ENCODE measurements at regions not wholly inside any gene's neighbourhood (a gene's known extent, or its start where the extent isn't known, plus 50 kb on each side); places are given as distances from the start of the nearest gene placed in this dataset.

DNA sequence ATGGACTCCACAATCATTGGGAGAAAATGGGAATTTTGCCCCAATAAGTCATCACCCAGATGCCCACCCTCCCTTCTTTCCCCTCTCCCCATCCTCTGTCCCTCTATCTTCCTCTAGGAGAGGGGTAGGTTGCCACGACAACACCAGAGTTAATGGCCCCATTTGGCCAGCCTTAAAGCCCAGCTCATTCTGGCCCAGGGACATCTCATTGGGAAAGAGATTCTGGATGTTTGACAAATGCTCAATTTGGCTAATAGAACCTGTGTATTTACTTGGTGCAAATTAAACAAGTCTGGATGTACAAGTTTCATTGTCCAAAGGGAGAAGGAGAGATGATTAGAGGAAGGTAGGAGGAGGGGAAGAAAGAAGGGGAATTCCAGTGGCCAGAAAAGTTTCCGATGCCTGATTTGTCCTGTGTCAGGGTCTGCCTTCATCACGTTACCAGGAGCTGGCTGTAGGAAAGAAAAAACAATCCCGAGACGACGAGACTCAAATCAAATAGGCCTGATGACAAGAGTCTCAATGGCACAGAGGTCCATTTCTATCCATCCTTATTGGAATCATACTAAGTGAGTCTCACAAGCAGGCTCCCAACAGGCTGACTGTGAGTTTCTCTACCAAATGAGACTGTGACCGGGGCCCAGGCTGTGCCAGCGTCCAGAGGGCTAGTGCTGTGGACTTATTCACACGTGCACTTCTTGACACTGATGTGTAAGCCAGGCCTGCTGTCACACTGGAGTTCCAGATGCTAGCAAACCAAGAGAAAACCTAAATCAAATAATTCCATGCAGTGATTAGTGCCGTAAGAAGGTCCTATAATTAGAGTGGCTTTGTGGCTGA, 265.2 kb upstream of the APCDD1 start:
- H3K36me3 Mint-ChIP-seq (ENCODE audit: low read depth): no peaks in the 10 kb centered on the region
- H3K27ac Mint-ChIP-seq (ENCODE audit: unreplicated experiment): no peak overlapping the region
- peaks cover 3% of the 10 kb centered on the region for H3K27me3 Mint-ChIP-seq (ENCODE audit: low read depth)
- H3K4me1 Mint-ChIP-seq (ENCODE audit: low read depth): peaks cover 14% of the 10 kb centered on the region
- DNase-seq (ENCODE audit: low spot score): no peak
- H3K9me3 Mint-ChIP-seq (ENCODE audit: low read depth): no peaks in the 10 kb centered on the region
- H3K4me3 Mint-ChIP-seq (ENCODE audit: unreplicated experiment): no peak overlapping the region
- TF ChIP-seq, protein P1, sequence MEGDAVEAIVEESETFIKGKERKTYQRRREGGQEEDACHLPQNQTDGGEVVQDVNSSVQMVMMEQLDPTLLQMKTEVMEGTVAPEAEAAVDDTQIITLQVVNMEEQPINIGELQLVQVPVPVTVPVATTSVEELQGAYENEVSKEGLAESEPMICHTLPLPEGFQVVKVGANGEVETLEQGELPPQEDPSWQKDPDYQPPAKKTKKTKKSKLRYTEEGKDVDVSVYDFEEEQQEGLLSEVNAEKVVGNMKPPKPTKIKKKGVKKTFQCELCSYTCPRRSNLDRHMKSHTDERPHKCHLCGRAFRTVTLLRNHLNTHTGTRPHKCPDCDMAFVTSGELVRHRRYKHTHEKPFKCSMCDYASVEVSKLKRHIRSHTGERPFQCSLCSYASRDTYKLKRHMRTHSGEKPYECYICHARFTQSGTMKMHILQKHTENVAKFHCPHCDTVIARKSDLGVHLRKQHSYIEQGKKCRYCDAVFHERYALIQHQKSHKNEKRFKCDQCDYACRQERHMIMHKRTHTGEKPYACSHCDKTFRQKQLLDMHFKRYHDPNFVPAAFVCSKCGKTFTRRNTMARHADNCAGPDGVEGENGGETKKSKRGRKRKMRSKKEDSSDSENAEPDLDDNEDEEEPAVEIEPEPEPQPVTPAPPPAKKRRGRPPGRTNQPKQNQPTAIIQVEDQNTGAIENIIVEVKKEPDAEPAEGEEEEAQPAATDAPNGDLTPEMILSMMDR (IDR thresholded peaks at IDR 0.05): no peak

GRCh38 chr18:10190564-10190963, 263.9 kb upstream of the APCDD1 start:
- Mint-ChIP-seq H3K27me3 (ENCODE audit: low read depth) (peaks cover 3% of the 10 kb centered on the region), H3K27ac (ENCODE audit: unreplicated experiment) (peak overlapping the region; percentile 17), H3K4me3 (ENCODE audit: unreplicated experiment) (no peak overlapping the region), H3K9me3 (ENCODE audit: low read depth) (no peaks in the 10 kb centered on the region), H3K36me3 (ENCODE audit: low read depth) (no peaks in the 10 kb centered on the region), H3K4me1 (ENCODE audit: low read depth) (peaks cover 14% of the 10 kb centered on the region)
- DNase-seq (ENCODE audit: low spot score): no peak
- TF ChIP-seq, protein P1 (IDR thresholded peaks at IDR 0.05): no peak

DNA sequence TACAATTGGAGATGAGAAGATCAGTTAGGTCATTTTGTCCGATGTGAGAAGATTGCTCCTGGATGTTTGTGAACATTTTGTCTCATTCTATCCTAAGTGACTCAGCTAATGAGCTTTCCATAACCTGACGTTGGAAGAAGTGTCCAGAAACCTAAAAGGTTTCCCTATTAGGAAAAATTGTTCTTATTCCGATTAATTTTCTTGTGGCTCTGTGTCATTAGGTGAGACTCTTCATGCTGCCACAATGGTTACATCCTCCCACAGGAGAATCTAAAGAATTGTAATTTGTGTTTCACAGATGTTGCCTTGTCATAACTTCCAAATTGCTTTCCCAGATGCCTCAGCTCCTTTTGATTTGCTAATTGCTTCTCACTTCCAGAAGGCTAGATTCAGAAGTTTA, 261.0 kb upstream of the APCDD1 start:
- Mint-ChIP-seq H3K27me3 (ENCODE audit: low read depth) (peaks cover 3% of the 10 kb centered on the region), H3K4me1 (ENCODE audit: low read depth) (peaks cover 22% of the 10 kb centered on the region)
- DNase-seq (ENCODE audit: low spot score): no peak

GRCh38 chr18:10194592-10194991, 259.8 kb upstream of the APCDD1 start:
- DNase-seq (ENCODE audit: low spot score): no peak
- Mint-ChIP-seq H3K27me3 (ENCODE audit: low read depth) (no peaks in the 10 kb centered on the region), H3K9me3 (ENCODE audit: low read depth) (no peaks in the 10 kb centered on the region), H3K4me3 (ENCODE audit: unreplicated experiment) (no peak overlapping the region), H3K27ac (ENCODE audit: unreplicated experiment) (no peak overlapping the region), H3K36me3 (ENCODE audit: low read depth) (no peaks in the 10 kb centered on the region), H3K4me1 (ENCODE audit: low read depth) (peaks cover 20% of the 10 kb centered on the region)
- TF ChIP-seq, protein P1 (IDR thresholded peaks at IDR 0.05): peak; percentile 14

More for the DNA sequence above, 261.0 kb upstream of the APCDD1 start:
- Mint-ChIP-seq H3K27ac (ENCODE audit: unreplicated experiment) (no peak overlapping the region), H3K4me3 (ENCODE audit: unreplicated experiment) (no peak overlapping the region), H3K9me3 (ENCODE audit: low read depth) (no peaks in the 10 kb centered on the region), H3K36me3 (ENCODE audit: low read depth) (no peaks in the 10 kb centered on the region)
- TF ChIP-seq, protein P1 (IDR thresholded peaks at IDR 0.05): no peak

GRCh38 chr18:10195529-10195928, 258.9 kb upstream of the APCDD1 start:
- Mint-ChIP-seq H3K27me3 (ENCODE audit: low read depth) (no peaks in the 10 kb centered on the region), H3K4me1 (ENCODE audit: low read depth) (peaks cover 14% of the 10 kb centered on the region), H3K36me3 (ENCODE audit: low read depth) (no peaks in the 10 kb centered on the region), H3K4me3 (ENCODE audit: unreplicated experiment) (no peak overlapping the region), H3K9me3 (ENCODE audit: low read depth) (no peaks in the 10 kb centered on the region), H3K27ac (ENCODE audit: unreplicated experiment) (no peak overlapping the region)
- no peak for DNase-seq (ENCODE audit: low spot score)
- TF ChIP-seq, protein P1 (IDR thresholded peaks at IDR 0.05): no peak

Measured in chondrocyte (in vitro differentiated cells).